A549 (cell line): ENCODE measurements at regions not wholly inside any gene's neighbourhood (a gene's known extent, or its start where the extent isn't known, plus 50 kb on each side); places are given as distances from the start of the nearest gene placed in this dataset.
A peak's percentile ranks its signal among the peaks of the same experiment; 100 is the strongest.

Experiments used
- ATAC-seq, 2 experiments: fragments of 200-7000 bp in 1 of 2; fragments of >200 bp in 1 of 2; cut with Nextera tagmentation in 1 of 2; cut with Tn5 transposase in 1 of 2; 3 replicates each; pipeline versions ENCODE4 v1.8.0 to v1.9.1; 2018 to 2020; ENCODE audit warnings: mild to moderate bottlenecking in 1 of 2, moderate library complexity in 1 of 2
- CTCF ChIA-PET: fragments of 300-600 bp; sonication (Branson Sonifier 250); formaldehyde crosslinking; extraction: SDS; loops from one replicate; lab custom pipeline; 2021; ENCODE audit warnings: antibody characterized with exemption, inconsistent platforms; lab: Yijun Ruan, JAX
- POLR2A ChIA-PET: fragments of 350-600 bp; formaldehyde crosslinking; extraction: SDS; loops from one replicate; lab custom pipeline; 2021; ENCODE audit warnings: antibody characterized with exemption, inconsistent platforms; lab: Yijun Ruan, JAX
- DNase-seq, 2 experiments: peaks; one replicate each; pipeline versions ENCODE4 v3.0.0 to v3.0.0-alpha.2; 2011 to 2016; ENCODE audit warnings: low read depth in 1 of 2, low spot score in 1 of 2
- FAIRE-seq: peaks from 2 replicates; lab custom pipeline; 2011; peaks lifted over from hg19 to GRCh38; lab: Jason Lieb, UNC
- H3K27ac ChIP-seq, 2 experiments: fragments of >200 bp; sonication (Bioruptor Twin); formaldehyde crosslinking; 3 replicates each; pipeline ENCODE4 v1.5.1; 2016 to 2017
- H3K4me1 ChIP-seq: fragments of >200 bp; sonication (Bioruptor Twin); formaldehyde crosslinking; 3 replicates; pipeline ENCODE4 v1.6.1; 2016
- H3K4me2 ChIP-seq: fragments of >200 bp; sonication (Bioruptor Twin); formaldehyde crosslinking; 3 replicates; pipeline ENCODE4 v1.6.1; 2016
- H3K4me3 ChIP-seq: fragments of >200 bp; sonication (Bioruptor Twin); formaldehyde crosslinking; 3 replicates; pipeline ENCODE4 v1.5.1; 2016
- H3K9me3 ChIP-seq: fragments of >200 bp; sonication (Bioruptor Twin); formaldehyde crosslinking; 3 replicates; pipeline ENCODE4 v1.6.1; 2016
- BCL3 ChIP-seq: fragments of >200 bp; sonication (Bioruptor Twin); formaldehyde crosslinking; IDR thresholded peaks from 3 replicates; pipeline ENCODE4 v1.6.1; 2016
- BHLHE40 ChIP-seq: IDR thresholded peaks from 2 replicates; pipeline ENCODE4 v1.6.1; 2012; ENCODE audit warnings: low read depth, low read length, inconsistent platforms
- CEBPB ChIP-seq, 2 experiments: fragments of >200 bp in 1 of 2; sonication (Bioruptor Twin) in 1 of 2; formaldehyde crosslinking in 1 of 2; IDR thresholded peaks; 2 replicates each; pipeline ENCODE4 v1.6.1; 2012 to 2016
- CHD2 ChIP-seq: fragments of 150-350 bp; IDR thresholded peaks from 2 replicates; pipeline ENCODE4 v1.6.1; 2014; ENCODE audit warnings: low read length; ENCODE audit not compliant: partially characterized antibody
- CHD4 ChIP-seq: fragments of 200-600 bp; sonication (generic); IDR thresholded peaks from 2 replicates; pipeline ENCODE4 v1.6.1; 2016; ENCODE audit warnings: antibody characterized with exemption, mild to moderate bottlenecking, borderline replicate concordance
- EP300 ChIP-seq, 2 experiments: fragments of >200 bp; sonication (Bioruptor Twin); formaldehyde crosslinking; IDR thresholded peaks; 2 replicates in 1 of 2; 3 replicates in 1 of 2; pipeline ENCODE4 v1.6.1; 2016 to 2017
- FOSB ChIP-seq: fragments of 250-450 bp; sonication (Bioruptor Pico); IDR thresholded peaks from 2 replicates; pipeline ENCODE4 v1.5.0; 2020; ENCODE audit warnings: mild to moderate bottlenecking, moderate library complexity
- HDAC2 ChIP-seq: fragments of 200-600 bp; sonication (generic); IDR thresholded peaks from 2 replicates; pipeline ENCODE4 v1.6.1; 2016
- HOXB5 ChIP-seq: fragments of 250-450 bp; sonication (Bioruptor Pico); IDR thresholded peaks from 2 replicates; pipeline ENCODE4 v1.5.0; 2020; ENCODE audit warnings: mild to moderate bottlenecking, moderate library complexity
- JUN ChIP-seq, 2 experiments: fragments of >200 bp; sonication (Bioruptor Twin); formaldehyde crosslinking; IDR thresholded peaks; 2 replicates in 1 of 2; 3 replicates in 1 of 2; pipeline ENCODE4 v1.6.1; 2016 to 2017
- JUNB ChIP-seq: fragments of >200 bp; sonication (Bioruptor Twin); formaldehyde crosslinking; IDR thresholded peaks from 2 replicates; pipeline ENCODE4 v1.6.1; 2016
- KDM5A ChIP-seq: fragments of 200-600 bp; sonication (generic); IDR thresholded peaks from 2 replicates; pipeline ENCODE4 v1.6.1; 2016; ENCODE audit warnings: antibody characterized with exemption, mild to moderate bottlenecking
- NFE2L2 ChIP-seq: fragments of 150-350 bp; conservative IDR thresholded peaks from 2 replicates; pipeline ENCODE4 v1.6.1; 2014; ENCODE audit warnings: low read length
- PHF8 ChIP-seq: fragments of 200-600 bp; sonication (generic); IDR thresholded peaks from 2 replicates; pipeline ENCODE4 v1.6.1; 2016; ENCODE audit warnings: low read depth, mild to moderate bottlenecking, antibody characterized with exemption, moderate library complexity, borderline replicate concordance
- RAD21 ChIP-seq, 2 experiments: fragments of >200 bp in 1 of 2; sonication (Bioruptor Twin) in 1 of 2; formaldehyde crosslinking in 1 of 2; IDR thresholded peaks in 1 of 2; conservative IDR thresholded peaks in 1 of 2; 2 replicates in 1 of 2; 3 replicates in 1 of 2; pipeline ENCODE4 v1.6.1; 2012 to 2018; ENCODE audit warnings: inconsistent platforms in 1 of 2
- RARB ChIP-seq: fragments of 250-450 bp; sonication (Bioruptor Pico); IDR thresholded peaks from 2 replicates; pipeline ENCODE4 v1.8.0; 2021; ENCODE audit warnings: mild to moderate bottlenecking, moderate library complexity
- RFX5 ChIP-seq: fragments of 450-650 bp; IDR thresholded peaks from 2 replicates; pipeline ENCODE4 v1.7.1; 2014; ENCODE audit warnings: antibody characterized with exemption, mild to moderate bottlenecking, moderate library complexity
- RNF2 ChIP-seq: fragments of 200-600 bp; sonication (generic); IDR thresholded peaks from 2 replicates; pipeline ENCODE4 v1.6.1; 2016; ENCODE audit warnings: low read depth, mild to moderate bottlenecking, antibody characterized with exemption, moderate library complexity, borderline replicate concordance
- SREBF2 ChIP-seq: fragments of 450-650 bp; IDR thresholded peaks from 2 replicates; pipeline ENCODE4 v1.6.1; 2014; ENCODE audit warnings: mild to moderate bottlenecking, moderate library complexity
- TFCP2L1 ChIP-seq: fragments of 250-450 bp; sonication (Bioruptor Pico); IDR thresholded peaks from 2 replicates; pipeline ENCODE4 v1.5.0; 2021; ENCODE audit warnings: mild to moderate bottlenecking
- USF2 ChIP-seq: fragments of 450-650 bp; IDR thresholded peaks from 2 replicates; pipeline ENCODE4 v1.6.1; 2014; ENCODE audit warnings: antibody characterized with exemption
- ZNF302 ChIP-seq: fragments of 250-450 bp; sonication (Bioruptor Pico); IDR thresholded peaks from 2 replicates; pipeline ENCODE4 v1.9.0; 2021; ENCODE audit warnings: inconsistent platforms, mild to moderate bottlenecking, moderate library complexity
- WGBS: methylation state at CpG from one replicate; pipeline ENCODE4 v1.1.6; 2017; ENCODE audit errors: missing lambda C conversion rate; 5-methylcytosine and 5-hydroxymethylcytosine counted together

GRCh38 chr12:45490232-45490881 lies 239.1 kb upstream of the ARID2 start:
- ATAC-seq, result no peak
- Histone ChIP-seq H3K4me1 (no peaks in the 10 kb centered on the region), H3K4me2 (no peak overlapping the region), H3K27ac (no peak overlapping the region), H3K9me3 (no peaks in the 10 kb centered on the region), H3K4me3 (no peak overlapping the region)
- WGBS, result 62% methylated on average over 7 of the region's 7 CpGs
- TF ChIP-seq RAD21 (conservative IDR thresholded peaks at IDR 0.05 in 1 of 2, IDR thresholded peaks at IDR 0.05 in 1 of 2) (0 out of 5 replicates have a peak, but pooled peaks of 1 of the 2 experiments have one; percentile 4), EP300 (IDR thresholded peaks at IDR 0.05) (no peak)
- no peak for DNase-seq
- CTCF ChIA-PET, result no interaction called here
- POLR2A ChIA-PET, result no interaction called here
- no peak for FAIRE-seq

GRCh38 chr12:45494279-45494678 lies 235.2 kb upstream of the ARID2 start:
- CTCF ChIA-PET, result no interaction called here
- H3K27ac ChIP-seq, result no peak overlapping the region
- TF ChIP-seq KDM5A (no peak), PHF8 (no peak), USF2 (peak; percentile 44), CHD4 (no peak), CEBPB (IDR thresholded peaks at IDR 0.05) (no peak)
- POLR2A ChIA-PET, result no interaction called here
- no peaks in the 10 kb centered on the region for H3K4me1 ChIP-seq
- FAIRE-seq, result no peak
- H3K4me2 ChIP-seq, result no peak overlapping the region
- no peak for ATAC-seq
- no peaks in the 10 kb centered on the region; the same call in 2 of the 3 replicates for H3K9me3 ChIP-seq
- 37% methylated on average over 4 of the region's 4 CpGs for WGBS
- DNase-seq, result no peak
- no peak overlapping the region for H3K4me3 ChIP-seq

- Histone ChIP-seq H3K4me1 (no peaks in the 10 kb centered on the region), H3K4me3 (no peak overlapping the region), H3K4me2 (no peak overlapping the region), H3K27ac (no peak overlapping the region), H3K9me3 (no peaks in the 10 kb centered on the region; the same call in 2 of the 3 replicates)
- POLR2A ChIA-PET, result no interaction called here
- DNase-seq (no peak), ATAC-seq (no peak), FAIRE-seq (no peak)
- 9% methylated on average over 1 of the region's 1 CpG for whole genome bisulfite sequencing
- CTCF ChIA-PET, result no interaction called here
- TF ChIP-seq JUNB, result no peak
Measured at GRCh38 chr12:45498645-45499044, 230.9 kb upstream of the ARID2 start.

GRCh38 chr12:45502481-45503128 lies 226.9 kb upstream of the ARID2 start:
- ChIA-PET CTCF (no interaction called here), POLR2A (no interaction called here)
- Histone ChIP-seq H3K4me2 (no peak overlapping the region), H3K27ac (no peak overlapping the region), H3K4me1 (no peaks in the 10 kb centered on the region), H3K4me3 (no peak overlapping the region), H3K9me3 (no peaks in the 10 kb centered on the region)
- FAIRE-seq (no peak), ATAC-seq (no peak), DNase-seq (no peak)
- 33% methylated on average over 4 of the region's 4 CpGs for WGBS
- TF ChIP-seq JUN (IDR thresholded peaks at IDR 0.05) (no peak), TFCP2L1 (CRISPR knock-in tag) (no peak), NFE2L2 (no peak), RNF2 (no peak), ZNF302 (CRISPR knock-in tag) (no peak), HDAC2 (no peak), SREBF2 (no peak), FOSB (no peak), CHD2 (no peak), RFX5 (no peak), CEBPB (IDR thresholded peaks at IDR 0.05) (no peak), BCL3 (no peak), RARB (CRISPR knock-in tag) (no peak), HOXB5 (CRISPR knock-in tag) (no peak), BHLHE40 (no peak), CHD4 (no peak)
